ENCODE measurements at regions not wholly inside any gene's neighbourhood (a gene's known extent, or its start where the extent isn't known, plus 50 kb on each side); places are given as distances from the start of the nearest gene placed in this dataset.

DNA sequence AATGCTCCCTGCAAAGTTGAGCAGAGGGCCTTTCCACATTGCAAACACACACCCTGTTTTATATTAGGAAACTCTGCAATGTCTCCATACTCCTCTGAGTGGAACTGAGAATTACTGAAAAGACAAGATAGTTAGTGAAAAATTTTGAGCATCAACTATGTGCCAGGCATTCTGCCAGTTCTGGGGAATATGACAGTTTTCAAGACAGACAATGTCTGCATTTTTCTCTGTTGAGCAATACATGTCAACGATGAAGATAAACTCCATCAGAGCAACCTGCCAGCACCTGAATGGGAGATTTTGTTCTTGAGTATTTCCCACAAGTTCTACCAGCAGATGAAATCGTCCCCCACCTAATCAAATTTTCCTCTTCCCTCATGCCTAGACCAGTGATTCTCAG, 203.4 kb upstream of the BMPER start:
- no peak for DNase-seq

DNA sequence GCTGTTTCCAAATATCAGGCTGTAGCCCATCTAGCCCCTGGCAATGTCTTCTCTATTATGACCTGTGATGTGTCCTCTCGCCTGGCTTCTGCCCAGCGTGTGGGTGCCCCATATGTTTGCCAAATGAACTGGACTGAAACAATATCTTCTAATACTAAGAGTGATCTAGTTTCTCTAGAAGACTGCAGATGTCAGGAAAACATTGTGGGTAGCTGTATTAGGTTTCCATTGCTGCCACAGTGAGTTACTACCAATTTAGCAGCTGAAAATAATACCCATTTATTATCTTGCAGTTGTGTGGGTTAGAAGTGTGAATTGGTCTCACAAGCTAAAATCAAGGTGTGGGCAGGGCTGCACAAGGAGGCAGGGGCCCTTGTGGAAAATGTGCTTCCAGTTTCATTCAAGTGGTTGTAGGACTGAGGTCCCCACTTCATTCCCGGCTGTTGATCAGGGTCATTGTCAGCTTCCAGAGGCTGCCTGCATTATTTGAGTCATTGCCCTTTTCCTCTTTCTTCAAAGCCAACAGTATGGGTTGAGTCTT, 202.8 kb upstream of the BMPER start:
- no peak for DNase-seq

DNA sequence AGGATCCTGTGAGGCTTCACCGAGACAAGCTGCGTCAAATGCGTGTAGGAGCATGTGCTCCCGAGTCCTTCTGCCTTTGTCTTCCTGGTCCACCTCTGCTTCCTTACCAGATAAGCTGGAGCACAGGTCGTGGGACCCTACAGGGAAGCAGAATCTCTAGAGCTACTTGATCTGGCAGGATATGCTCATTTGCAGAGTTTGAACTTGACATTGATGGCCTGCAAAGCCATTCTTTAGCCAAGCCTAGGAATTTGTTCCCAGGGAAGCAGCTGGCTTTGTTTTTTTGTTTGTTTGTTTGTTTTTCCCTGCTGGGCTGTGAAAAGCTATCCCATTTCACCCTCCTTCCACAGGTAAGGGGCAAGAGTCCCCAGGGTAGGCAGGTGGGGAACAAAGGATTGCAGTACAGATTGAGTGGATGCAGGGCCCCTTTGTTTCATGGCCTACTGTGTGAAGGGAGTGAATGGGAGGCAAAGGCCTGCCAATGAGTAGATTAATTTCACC, 200.0 kb upstream of the BMPER start:
- DNase-seq = no peak

DNA sequence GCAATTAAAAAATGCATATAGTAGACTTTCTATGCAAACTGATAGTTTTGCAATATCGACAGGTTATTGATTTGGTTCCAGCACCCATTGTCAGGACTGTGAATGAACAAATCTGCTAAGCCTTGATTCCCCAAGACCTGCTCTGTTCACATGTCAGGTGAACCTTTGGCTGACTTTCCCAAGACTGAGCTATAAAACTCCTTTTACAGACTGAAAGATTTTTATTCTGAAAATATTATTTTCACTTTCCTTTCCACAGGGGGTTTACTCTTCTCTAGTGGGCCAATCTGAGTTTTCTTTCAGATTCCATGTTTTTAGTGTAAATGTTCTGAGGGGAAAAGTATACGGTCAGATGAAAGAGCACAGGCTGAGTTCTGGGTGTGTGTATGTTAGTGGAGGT, 199.2 kb upstream of the BMPER start:
- no peak for DNase-seq

DNA sequence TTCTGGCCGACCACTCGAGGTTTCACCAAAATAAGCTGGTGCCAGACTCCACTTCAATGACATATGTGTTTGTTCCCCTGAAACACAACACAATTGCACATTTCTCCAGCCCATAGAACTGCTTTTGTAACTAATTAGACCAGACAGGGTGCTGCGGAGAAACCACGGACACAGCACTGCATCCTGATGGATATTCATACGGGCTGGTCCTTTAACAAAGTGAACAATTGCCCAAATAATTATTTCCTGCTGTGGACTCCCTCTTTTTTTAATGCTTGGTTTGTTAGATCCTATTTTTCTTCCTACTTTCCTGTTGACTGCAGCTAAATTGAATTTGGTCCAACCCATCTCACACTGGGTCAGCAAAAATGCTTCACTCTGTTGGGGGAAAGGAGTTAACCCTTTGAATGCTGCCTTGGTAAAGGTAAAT, 198.6 kb upstream of the BMPER start:
- no peak for DNase-seq

DNA sequence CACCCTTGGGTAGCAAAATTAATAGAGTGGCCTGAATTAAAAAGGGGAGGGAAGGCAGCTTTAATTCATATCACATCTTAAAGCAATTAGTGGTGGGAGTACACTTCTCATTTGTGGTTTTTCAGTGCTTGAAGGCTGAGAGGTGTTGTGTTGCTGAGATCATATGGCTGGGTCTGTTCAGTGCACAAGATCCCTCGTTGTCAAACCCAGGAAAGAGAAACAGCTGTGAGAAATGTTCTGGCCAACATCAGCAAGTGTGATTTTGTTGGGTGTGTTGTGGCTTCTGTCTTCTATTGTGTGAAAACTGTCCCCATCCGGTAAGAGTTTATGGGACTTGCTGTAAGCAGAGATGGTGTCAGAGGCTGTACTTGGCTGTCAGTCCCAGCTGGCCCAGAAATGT, 197.9 kb upstream of the BMPER start:
- DNase-seq = no peak

DNA sequence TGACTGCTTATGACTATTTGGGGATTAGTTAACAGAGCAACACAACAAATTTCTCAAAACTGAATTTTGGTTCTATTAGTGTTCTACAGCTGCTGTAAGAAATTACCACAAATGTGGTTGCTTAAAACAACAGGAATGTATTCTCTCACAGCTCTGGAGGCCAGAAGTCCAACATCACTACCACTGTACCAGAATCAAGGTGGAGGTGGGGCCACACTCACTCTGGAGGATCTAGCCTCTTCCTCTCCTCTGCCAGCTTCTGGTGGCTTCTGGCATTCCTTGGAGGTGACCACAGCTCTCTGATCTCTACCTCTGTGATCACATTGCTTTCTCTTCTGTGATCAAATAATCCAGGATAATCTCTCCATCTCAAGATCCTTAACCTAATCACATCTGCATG, 194.7 kb upstream of the BMPER start:
- DNase-seq = no peak

DNA sequence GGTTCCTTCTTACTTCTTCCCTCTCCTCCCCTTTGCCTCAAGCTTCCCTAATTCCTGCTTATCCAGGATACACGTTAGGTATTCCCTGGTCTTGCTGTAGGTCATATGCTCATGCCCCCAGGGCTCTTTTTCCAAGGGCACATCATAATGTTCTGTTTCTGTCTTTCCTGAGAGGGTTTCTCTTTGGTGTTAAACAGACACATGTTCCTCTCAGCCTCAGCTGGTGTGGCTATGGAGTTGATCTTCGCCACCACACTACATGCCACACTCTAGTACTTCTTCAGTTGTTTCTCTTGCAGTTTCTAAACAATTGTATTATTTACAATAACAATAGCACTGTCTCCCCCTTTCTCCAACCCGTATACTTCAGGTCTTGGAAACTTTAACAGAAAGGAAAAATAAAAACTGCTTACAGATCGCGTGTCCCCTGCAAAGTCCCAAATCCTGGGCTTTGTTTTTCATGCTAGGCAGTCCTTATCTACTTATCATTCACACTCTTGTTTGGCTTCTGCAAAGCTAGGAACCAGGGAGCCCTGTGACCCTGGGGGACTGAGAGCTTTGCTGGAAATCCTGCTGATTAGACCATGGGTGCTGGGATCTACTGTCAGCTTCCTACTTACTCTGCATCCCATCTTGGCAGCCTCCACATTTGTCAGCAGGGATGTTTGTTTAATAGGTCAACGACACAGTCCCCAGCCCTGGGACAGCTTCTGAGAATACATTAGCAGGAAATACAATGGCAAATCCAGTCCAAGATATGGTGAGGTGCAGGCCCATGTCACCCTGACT, 193.9 kb upstream of the BMPER start:
- DNase-seq = no peak

DNA sequence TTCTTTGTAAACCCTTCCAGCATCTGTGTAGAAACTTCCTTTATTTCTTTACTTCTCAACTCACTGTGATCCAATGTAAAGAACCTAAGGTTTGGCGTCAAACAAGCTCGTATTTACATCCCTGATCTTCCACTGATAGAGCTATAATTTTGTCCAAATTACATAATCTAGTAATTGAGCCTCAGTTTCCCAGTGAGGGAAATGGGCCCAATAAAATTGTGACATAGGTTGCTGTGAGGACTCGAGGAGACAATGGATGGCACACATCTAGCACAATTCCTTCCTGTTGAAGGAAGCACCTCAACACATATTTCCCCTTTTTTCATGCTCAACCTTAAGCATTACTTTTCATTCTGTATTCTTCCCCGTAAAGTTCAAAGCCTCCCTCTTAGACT, 193.3 kb upstream of the BMPER start:
- DNase-seq = no peak

DNA sequence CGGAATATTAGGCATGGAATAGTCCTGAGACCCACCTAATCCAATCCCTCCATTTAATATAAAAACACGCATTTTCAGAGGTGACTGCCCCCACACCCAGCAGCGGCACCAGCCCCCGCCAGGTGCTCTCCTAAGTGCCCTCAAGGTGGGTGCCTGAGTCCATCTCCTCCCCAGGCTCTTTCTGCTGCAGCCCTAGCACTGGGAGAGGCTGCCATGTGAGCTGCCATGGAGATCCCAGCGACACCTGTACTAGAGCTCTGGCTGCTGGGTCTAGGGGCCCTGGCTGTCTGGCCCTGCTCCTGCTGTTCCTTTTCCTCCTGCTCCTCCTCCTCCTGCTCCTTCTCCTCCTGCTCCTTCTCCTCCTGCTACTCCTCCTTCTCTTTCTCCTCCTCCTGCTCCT, 191.1 kb upstream of the BMPER start:
- no peak for DNase-seq

DNA sequence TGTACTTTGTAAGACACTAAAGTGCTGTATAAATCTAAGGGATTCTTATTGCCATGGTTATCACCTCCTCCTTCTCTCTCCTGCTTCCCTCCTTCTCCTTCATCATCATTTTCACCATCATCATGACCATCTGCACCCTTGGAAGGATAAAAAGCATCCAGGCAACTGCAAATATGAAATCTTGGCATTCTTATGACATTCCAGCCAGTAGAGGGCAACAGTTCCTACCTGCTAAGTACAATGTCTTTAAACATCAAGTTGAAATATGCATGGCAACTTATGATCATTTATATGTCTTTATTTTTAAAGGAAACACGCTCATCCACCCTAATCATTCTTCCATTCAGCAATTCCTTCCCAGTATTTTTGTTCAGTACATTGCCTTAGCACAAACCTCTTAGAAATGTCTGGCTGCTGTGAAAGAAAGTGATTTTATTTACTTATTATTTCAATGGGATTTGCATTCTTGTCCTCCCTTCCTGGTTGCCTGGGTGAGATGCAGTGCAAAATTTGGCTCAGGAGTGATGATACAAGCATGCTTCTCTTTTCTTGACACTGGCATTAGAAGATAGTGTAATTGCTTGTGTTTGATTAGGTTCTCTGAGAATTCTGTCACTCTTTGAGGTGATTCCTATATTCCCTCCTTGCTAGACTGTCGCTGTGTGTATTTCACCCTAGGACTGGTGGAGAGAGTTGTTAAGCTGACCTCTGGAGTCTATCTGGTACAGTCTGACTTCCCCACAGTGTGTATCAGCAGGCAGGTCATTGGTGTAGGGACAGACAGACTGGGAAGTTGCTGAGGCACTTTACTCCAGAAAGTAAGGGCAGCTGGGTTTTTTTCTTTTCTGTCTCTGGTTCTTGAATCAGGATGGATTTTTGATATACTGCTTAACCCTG, 188.5 kb upstream of the BMPER start:
- DNase-seq = no peak

DNA sequence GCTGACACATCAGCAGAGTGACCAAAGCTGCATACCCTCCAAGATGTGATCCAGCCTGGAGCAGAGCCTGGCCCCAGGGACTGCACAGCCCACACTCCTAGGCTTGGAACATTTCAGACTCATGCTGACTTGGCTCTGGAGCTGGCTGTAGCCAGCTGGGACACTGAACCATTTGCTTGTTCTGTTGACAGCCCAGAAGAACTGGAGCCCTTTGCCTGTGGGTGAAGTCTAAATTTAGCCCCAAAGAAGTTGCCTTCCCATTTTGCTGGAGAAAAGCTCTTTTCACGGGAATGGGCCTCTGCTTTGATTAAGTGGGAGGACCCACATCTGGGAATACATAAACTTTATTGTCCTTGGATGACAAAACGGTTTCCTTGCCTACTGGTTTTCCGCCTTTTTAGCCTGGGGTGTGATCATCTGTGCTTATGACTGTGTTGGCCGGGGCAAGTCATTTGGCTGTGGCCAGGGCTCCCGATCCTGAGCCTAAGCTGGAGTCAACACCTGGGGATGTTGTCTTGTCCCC, 186.2 kb upstream of the BMPER start:
- DNase-seq = no peak

DNA sequence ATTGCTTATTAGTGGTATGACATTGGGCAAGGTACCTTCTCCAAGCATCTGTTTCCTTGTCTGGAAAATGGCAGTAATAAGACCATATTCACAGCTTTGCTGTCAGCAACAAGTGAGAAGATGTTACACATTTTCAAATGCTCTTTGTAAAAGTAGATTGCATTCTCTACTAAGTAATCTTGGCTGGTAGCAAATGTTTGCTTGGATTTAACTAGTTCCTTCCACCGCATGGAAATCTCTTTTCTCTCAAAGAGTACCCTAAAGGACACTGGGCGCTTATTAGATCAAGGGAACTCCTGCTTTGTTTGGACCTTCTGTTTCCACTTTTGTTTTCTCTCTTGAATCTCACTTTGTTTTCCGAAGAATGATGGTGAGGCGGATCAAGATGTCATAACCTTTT, 185.2 kb upstream of the BMPER start:
- DNase-seq = no peak

DNA sequence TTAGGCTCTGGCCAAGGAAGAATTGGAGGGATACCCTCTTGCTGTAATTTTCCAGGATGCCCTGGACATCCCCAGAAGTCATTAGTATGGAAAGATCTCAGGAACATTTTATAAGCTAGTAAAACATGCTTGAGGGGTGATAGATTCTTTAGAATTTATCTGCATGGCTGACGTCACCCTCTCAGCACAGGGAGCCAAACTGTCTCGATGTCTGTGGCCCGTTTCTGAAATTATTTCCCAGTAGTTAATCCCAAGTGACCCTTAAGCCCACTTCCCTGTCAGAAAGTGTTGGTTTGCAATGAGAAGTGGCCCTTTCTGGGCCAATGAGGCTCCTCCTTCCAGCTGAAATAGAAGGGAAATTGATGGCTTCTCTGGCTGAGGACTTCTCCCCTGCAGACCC, 184.5 kb upstream of the BMPER start:
- DNase-seq = no peak

DNA sequence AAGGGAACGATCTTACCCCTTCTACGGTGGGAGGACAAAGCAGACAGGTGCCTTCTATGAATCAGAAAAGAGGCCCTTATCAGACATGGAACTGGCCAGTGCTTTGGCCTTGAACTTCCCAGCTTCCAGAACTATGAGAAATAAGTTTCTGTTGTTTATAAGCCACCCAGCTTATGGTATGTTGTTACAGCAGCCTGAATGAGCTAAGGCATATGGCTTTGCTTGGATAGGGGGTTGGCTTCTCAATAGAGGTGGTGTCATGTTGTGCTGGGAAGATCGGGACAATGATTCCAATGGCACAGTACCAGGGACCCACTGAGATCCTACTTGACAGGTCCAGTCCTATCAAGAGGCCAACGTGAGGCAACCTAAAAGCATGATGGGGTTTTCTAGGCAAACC, 183.4 kb upstream of the BMPER start:
- no peak for DNase-seq

DNA sequence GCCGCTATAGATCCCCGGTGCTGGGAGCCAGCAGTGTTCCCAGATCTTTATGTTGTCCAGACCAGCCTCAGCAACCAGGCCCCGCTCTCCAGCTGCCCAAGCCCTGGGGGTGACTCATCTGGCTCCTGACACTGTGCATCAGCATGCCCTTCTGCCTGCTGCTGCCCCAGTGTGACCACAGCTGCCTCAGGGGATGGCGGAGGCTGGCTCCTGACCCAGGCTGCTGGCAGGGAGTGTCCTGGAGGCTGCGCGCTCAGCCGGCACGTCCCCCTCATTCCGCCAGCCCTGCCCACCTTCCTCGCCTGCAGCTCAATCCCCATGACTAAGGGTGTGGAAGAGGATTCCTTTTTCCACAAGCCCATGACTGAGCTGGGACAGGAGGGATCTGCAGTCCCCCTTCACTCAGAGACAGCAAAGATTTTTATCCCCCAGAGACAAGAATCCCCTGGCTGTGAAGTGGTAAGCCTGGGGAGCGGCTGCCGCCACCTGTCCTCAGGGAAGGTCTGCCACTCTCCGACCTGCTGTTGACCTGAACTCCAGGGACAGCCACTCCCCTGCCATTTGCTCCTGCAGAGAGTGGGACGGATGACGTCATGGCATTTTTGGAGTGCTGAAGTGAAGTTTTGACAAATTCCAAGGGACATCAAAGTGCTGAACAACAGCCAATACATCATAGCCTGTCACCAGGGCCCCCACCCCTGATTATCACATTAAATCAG, 182.8 kb upstream of the BMPER start:
- no peak for DNase-seq

DNA sequence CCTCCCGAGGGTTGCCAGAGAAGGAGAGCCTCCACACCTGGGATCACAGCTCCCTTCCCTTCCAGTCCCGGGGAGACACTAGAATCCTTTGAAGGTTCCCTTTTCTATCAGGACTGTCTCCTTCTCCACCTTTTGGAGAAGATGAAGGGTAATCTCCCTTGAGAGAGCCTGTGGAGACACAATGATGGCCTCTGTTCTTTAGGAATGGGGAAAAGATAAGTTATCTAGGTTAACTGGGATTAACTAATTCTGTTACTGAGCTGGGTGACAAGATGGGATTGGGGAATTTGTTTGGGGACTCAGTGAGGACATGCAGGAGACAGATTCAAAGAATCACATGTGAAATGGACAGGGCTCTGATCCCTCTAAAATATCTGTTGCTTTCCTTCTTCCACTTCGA, 181.1 kb upstream of the BMPER start:
- no peak for DNase-seq

DNA sequence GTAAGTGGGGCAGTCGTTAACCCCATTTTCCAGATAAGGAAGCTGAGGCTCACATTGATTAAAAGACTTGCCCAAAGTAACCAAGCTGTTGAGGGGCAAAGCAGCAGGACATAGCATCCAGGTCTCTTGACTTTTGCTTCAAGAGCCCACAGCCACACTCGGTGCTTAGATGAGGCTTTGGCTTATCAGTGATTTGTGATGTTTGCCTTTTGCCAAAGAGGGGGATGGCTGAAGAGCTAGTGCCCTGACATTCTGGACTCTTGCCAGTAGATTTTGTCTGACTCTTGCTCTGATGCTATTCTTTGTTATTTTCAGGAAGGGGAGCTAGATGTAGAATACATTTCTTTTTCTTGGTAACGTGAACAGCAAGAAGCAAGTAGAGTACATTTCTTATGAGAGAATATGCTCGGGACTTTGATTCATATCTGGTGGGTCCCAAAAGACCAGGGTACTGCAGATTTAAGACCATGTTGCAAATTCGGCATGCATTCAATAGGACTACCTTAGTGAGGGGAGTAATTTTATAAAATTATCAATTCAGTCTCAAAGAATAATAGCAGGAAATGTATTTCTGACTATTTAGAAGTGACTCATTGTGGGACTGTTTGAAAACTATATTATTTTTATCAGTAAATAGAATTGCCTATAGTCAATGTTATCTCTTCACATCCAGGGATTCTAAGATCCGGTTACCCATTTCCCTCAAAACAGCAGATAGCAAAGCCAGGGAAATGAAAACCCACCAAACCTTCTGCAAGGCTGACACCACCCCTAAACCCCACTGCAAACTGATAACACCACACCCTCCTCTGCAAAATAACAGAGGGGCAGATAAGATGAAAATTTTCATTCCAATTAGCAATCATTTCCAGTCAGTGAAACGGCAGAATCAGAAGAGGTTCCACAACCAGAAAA, 180.0 kb upstream of the BMPER start:
- DNase-seq = no peak

DNA sequence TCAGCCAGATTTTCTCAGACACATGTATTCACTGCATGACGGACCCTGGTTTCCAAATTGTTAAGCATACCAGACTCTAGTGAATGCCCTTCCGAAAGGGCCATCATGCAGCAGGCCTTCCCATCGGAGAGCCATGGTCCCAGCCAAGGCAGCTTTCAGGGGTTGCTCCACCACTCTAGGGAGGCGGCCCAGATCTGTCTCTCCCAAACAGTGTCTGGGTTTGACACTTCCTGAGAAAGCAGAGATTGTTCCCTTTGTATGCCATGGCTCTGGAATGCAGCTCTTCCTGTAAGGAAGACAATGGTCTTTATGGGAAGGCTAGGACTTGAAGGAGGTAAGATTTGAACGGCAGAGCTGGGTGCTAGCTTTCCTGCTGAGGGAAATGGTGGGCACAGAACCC, 178.8 kb upstream of the BMPER start:
- no peak for DNase-seq

DNA sequence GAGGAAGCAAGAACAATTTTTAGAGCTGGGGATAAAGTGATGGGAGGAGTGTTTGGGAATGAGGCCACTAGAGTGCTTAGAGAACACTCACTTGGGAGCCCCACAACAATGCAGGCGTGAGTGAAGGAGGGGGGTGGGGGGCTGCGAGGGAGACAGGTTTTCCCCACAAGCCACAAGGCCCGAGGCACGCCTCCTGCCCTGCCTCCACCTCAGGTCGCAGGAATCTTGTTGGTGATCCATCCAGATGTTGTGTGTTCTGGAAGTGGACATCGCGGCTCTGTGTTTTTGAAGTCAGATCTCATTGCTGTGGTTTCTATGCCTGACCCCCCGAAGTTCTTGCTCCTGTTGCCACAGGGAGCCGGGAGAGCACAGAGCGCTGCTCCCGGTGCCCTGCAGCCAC, 178.0 kb upstream of the BMPER start:
- no peak for DNase-seq

DNA sequence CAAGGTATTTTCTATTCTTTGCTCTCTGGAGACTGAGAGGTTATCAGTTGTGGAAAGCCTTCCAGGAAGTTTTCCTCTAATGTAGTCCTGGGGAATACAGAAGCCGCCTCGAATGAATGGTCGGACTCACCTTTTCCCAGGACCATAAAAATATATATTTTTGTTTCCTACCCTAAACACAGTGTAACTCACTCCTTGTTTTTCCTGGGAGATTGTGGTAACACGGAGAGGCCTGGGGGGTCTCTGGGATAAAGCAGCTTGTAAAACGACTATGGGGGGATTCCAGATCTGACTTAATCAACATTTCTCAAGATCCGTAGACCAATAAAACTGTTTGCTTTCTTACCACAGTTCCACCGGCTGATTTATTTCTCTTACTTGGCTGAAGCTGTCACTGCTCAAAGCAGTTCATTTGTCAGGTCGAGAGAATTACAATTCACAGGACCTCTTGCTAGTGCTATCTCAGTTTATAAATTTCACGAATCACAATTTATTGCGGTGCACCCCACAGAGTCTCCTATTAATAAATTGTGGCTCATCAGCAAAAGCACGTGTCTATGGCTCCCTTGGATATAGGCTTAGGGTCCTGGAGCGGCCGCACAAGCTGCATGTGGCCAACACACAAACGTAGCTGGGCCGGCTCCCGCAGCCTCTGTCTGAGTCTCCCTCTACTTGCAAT, 176.3 kb upstream of the BMPER start:
- no peak for DNase-seq
